GM18861 (cell line): ENCODE measurements at regions not wholly inside any gene's neighbourhood (a gene's known extent, or its start where the extent isn't known, plus 50 kb on each side); places are given as distances from the start of the nearest gene placed in this dataset.
A peak's percentile ranks its signal among the peaks of the same experiment; 100 is the strongest.
"Not testable (repeated sequence)": the region's sequence is repeated elsewhere in the genome, so short reads cannot be mapped to it uniquely, and the experiment has no call there.

ENCODE experiments used
- ATAC-seq: cut with Tn5 transposase; IDR thresholded peaks from one replicate; pipeline ENCODE4 v1.9.1; 2021; ENCODE audit not compliant: unreplicated experiment

GRCh38 chr2:136331226-136331625 lies 213.3 kb upstream of the CXCR4 start:
- ATAC-seq, result no peak

- ATAC-seq, result no peak
Measured at GRCh38 chr2:136328207-136328795, 210.4 kb upstream of the CXCR4 start.

GRCh38 chr2:136327162-136327852 lies 209.4 kb upstream of the CXCR4 start:
- ATAC-seq, result peak; percentile 56

- ATAC-seq, result peak; percentile 40
Measured at GRCh38 chr2:136325844-136326331, 207.9 kb upstream of the CXCR4 start.

- no peak for ATAC-seq
Measured at GRCh38 chr2:136324966-136325365, 207.0 kb upstream of the CXCR4 start.

GRCh38 chr2:136323935-136324334 lies 206.0 kb upstream of the CXCR4 start:
- ATAC-seq, result no peak

- ATAC-seq, result no peak
Measured at GRCh38 chr2:136323195-136323594, 205.2 kb upstream of the CXCR4 start.

- ATAC-seq, result no peak
Measured at GRCh38 chr2:136322428-136322827, 204.5 kb upstream of the CXCR4 start.

GRCh38 chr2:136319651-136320050 lies 201.7 kb upstream of the CXCR4 start:
- ATAC-seq, result no peak

- no peak for ATAC-seq
Measured at GRCh38 chr2:136319237-136319636, 201.3 kb upstream of the CXCR4 start.

GRCh38 chr2:136314240-136314639 lies 196.3 kb upstream of the CXCR4 start:
- ATAC-seq, result no peak

- ATAC-seq, result not testable (repeated sequence)
Measured at GRCh38 chr2:136312568-136312967, 194.6 kb upstream of the CXCR4 start.

- ATAC-seq, result no peak
Measured at GRCh38 chr2:136310797-136311603, 193.1 kb upstream of the CXCR4 start.

- ATAC-seq, result no peak
Measured at GRCh38 chr2:136310005-136310495, 192.1 kb upstream of the CXCR4 start.

- ATAC-seq, result no peak
Measured at GRCh38 chr2:136308611-136309010, 190.7 kb upstream of the CXCR4 start.

- no peak for ATAC-seq
Measured at GRCh38 chr2:136306836-136307235, 188.9 kb upstream of the CXCR4 start.

- ATAC-seq, result peak; percentile 91
Measured at GRCh38 chr2:136305517-136306192, 187.7 kb upstream of the CXCR4 start.

- ATAC-seq, result no peak
Measured at GRCh38 chr2:136301006-136301405, 183.1 kb upstream of the CXCR4 start.

- ATAC-seq, result no peak
Measured at GRCh38 chr2:136298631-136299030, 180.7 kb upstream of the CXCR4 start.

GRCh38 chr2:136297994-136298393 lies 180.0 kb upstream of the CXCR4 start:
- ATAC-seq, result no peak

GRCh38 chr2:136297312-136297711 lies 179.4 kb upstream of the CXCR4 start:
- no peak for ATAC-seq
